GM19324 (cell line): ENCODE measurements at regions not wholly inside any gene's neighbourhood (a gene's known extent, or its start where the extent isn't known, plus 50 kb on each side); places are given as distances from the start of the nearest gene placed in this dataset.

Experiments used
- ATAC-seq: cut with Tn5 transposase; IDR thresholded peaks from one replicate; pipeline ENCODE4 v1.9.1; 2021; ENCODE audit warnings: mild to moderate bottlenecking, moderate library complexity; ENCODE audit not compliant: unreplicated experiment, low FRiP score

DNA sequence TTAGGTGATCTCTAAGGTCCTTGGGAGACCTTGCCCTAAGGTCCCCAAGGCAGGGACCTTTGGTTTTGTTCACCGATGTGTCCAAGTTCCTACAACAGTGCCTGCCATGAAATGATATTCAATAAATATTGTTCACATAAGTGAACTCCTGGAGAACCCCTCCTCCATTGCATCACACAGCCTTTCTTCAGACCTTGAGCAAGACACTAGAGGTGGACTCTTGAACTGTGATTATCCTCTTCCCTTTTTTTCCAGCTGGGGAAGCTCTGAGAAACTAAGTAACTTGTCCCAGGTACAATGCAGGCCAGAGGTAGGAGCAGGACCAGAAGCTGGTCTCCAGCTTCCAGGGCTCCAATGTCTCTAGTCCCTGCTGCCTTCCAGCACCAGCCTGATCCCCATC, 76.6 kb upstream of the LMO1 start:
- no peak for ATAC-seq

DNA sequence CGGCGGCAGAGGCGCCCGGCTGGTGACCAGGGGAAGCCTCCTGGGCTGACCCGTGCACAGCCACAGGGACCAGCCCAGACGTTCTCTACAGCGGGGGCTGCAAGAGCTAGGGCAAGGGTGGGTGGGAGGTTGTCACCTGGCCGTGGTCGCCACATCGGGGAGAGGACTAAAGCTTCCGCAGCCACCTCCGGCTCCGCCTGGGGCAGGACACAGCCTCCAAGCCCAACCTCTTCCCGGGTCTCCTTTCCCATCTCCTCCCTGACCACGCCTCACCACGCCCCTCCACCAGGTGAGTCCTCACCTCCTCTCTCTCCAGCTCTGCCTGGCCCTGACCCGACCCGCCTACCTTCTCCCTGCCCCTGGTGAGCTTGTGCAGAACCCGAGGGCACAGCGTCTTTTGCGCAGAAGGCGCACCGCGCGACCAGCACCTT, 75.9 kb upstream of the LMO1 start:
- ATAC-seq, result no peak

DNA sequence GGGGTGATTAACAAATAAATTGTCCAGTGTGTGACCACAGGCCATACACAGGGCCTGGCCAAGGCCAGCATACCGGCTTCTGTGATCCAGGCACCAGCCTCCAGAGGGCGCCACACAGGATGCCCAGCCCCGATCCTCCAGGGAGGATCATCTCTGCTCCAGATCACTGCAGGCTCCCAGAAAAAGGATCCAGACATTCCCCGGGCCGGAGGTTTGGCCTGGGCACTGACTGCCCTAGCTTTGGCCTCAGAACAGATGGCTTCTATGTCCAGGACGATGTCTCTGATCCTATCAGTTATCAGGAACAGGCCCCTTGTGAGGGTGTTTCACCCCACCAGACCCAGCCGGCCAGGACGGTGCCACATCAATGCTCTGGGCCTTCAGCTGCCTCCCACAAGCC, 74.5 kb upstream of the LMO1 start:
- no peak for ATAC-seq

DNA sequence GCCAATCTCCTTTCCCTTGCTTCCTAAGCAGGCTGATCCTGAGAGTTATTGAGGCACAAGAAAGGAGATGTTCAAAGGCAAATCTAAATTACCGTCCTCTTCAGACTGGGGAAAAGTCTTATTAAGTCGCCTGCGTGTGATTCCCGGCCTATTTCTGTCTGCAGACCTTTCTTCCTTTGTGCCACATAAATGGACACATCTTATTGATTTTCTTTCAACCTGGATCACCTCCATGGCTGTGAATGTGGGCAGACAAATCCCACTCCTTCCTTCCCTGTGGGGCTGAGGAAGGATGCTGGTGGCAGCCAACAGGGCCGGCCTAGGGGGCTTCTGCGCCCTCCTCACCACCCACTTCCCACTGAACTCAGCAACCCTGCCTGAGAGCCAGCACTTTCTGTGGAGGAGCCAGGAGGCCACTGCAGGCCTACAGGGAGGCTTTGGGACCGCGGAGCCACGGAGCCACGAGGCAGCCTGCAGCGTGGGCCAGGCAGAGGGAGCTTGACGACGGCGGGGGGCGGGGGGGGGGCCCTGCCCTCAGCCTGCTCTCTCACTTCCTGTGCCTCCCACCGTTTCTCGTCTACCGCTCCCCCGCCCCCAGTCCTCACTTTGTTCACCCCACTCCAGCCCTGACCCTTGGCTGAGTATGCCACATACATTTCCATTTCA, 73.6 kb upstream of the LMO1 start:
- no peak for ATAC-seq

DNA sequence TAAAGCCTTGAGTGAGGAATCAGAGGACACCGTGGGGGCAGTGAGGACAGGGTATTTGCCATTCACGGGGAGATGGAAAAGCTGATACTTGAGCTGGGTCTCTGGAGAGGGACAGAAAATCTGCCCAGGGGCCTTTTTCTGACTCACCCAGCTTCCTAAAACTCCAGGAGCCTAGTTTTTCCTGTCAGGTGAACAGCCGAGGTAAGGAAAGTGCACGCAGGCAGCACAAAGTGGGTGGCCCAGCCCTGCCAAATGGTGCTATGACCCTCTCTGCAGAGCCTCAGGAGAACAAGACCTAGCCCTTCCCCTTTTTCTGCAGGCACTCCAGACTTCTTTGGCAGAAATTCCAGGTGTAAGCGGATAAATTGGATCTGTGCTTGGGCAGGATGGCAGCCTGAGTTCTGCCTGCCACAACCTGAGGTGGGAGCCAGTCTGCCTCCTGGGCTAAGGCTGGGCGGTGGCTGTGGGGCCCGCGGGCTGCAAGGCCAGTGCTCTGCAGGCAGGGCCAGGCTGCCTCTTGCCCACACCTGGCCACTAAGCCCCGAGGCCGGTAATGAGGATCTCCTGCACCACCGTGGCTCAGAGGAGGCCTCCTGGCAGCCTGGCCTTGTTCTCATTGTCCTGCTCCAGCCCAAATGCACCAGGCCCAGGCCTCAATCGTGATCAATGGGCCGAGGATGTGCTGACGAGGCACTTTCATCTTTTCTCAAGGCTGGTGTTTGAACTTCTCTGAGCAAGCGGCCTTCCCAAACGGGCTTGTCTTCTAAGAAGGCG, 72.9 kb upstream of the LMO1 start:
- ATAC-seq, result no peak

DNA sequence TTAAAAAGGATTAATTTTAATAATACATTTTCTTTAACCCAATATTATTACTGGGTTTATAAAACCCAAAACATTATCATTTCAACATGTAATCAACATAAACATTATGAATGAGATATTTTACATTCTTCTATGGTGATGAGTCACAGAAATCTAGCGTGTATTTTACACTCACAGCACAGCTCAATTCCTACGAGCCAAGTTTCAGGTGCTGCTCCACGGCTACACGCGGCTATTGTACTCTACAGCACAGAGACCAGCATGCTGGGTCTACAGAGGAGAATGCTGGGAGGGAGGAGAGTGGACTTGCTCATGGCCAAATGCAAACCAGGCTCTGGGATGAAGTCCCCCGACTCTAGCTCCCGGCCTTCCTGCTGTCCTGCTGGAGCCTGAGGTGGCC, 72.0 kb upstream of the LMO1 start:
- no peak for ATAC-seq

DNA sequence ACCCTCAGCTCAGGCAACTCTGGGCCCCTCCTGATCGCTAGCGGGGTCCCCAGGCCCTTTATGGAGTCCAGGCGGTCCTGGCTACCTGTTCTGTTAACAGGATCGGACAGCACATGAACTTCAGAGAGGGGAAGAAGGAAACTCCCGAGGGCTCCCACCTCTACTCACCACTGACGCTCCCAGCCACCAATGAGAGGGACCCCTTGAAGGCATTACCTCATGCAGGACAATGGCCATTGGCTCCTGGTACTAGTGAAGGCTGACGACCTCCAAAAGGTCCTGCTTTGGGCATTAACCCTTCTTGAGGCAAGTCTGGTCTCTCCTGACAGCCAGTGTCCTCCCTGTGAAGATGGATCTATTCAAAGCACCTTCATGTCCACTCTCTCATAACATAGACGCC, 71.5 kb upstream of the LMO1 start:
- no peak for ATAC-seq

DNA sequence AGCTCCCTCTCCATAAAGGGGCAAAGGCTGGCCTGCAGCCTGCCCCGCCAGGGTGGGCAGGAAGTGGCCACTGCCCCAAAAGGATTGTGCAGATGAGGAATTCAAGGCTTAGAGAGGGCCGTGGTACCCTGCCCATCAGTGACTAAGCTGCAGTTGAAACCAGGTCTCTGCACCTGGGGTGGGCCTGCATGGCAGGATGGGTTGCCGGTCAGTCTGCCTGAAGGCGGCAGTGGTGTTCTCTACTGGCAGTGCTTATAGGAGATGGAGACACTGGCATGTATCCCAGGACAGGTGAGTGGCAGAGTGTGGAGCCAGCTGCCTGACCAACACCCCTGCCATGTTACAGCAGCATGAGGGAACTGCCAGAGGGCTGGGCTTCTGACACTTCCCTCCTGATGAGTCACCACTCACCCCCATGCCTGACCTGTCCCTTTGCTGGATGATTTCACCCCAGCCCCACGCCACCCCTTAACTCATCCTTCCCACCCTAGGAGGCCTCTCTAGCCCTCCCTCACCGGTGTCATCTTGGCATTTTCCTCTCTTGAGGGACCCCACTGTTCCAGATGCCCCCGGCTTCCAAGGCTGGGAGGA, 70.2 kb upstream of the LMO1 start:
- ATAC-seq, result no peak

DNA sequence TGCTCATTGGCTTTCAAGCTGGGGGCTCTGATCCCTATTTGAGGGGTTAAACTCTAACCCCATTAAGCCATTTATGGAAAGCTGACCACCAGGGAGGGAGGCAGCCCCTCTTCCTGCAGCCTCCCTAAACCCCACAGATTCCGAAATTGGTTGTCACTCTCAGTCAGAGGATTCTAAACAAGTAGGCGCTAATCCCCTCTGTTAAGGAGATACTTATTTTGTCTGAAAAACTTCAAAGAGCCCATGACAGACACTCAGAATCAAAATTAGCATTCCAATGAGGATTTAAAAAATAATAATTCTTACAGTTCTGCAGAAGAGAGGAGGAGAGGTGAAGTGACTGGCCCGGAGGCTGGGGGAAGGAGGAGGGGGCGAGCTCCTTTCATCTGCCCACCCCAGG, 69.7 kb upstream of the LMO1 start:
- ATAC-seq, result no peak

DNA sequence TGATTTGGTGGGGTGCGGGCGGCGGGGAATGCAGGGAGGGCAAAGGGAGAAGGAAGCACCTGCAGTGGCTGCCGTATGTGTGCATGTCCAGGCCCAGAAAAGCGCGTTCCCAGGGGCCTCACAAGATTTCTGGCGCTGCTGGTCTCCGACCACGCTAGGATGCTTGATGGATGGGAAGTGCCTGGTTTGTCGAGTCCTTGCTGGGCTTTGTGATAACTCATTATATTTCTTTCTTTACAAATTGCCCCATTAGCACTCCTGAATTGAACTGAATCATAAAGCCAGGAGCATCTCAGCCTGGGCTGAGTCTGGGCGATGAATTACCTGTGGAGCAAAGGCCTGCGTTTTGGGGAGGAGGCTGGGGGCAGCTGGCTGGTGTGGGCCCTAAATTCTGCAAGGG, 69.2 kb upstream of the LMO1 start:
- no peak for ATAC-seq

DNA sequence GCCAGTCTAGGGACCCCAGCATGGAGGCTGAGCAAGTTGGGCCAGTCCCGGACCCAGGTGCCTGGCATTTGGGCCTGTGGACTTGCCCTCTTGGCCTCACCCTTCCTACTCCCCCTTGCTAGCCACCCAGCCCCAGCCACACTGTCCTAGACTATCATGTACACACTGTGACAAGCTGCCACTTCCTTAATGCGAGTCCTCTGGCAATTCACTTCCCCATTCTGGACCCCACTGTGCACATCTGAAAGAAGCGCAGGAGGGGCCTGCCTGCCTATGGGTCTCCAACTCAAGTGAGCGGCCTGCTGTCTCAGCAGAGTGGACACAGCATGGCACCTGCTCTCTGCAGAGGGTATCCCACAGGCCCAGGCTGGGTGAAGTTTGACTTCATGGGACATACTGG, 68.5 kb upstream of the LMO1 start:
- no peak for ATAC-seq

DNA sequence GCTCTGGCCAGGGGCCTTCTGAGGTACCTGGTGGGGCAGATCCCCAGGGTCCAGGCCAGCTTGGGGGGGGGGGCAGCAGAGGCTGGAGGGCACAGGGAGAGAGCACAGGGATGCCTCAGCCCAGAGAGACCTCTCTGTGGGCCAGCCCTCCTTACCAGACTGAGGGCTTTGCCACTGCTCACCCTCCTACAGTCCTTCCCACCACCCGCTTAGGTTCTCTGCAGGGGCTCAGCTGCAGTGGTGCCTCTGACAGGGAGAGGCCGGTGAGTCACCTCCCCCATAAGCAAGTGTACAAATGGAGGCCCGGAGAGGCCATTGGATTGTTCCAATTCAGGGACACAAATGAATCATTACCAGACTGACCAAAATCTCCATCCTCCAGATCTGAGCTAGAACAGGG, 68.1 kb upstream of the LMO1 start:
- no peak for ATAC-seq

DNA sequence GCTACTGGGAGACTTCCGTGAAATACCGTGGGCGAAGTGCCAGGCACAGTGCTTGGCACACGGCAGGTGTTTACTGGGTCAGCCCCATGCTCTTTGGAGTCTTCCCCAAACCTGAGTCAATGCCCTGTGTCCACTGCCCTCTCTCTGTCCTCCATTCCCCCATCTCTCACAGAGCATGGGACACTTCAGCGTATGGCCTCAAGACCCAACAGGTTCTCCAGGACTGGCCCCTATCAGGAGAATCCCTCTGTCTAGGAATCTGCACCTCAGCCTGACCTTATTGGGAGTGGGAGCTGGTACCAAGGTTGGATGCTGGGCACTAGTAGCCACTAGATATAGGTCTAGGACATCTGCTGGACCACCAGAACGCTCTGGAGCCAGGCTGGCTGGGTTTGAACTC, 67.2 kb upstream of the LMO1 start:
- ATAC-seq, result no peak

DNA sequence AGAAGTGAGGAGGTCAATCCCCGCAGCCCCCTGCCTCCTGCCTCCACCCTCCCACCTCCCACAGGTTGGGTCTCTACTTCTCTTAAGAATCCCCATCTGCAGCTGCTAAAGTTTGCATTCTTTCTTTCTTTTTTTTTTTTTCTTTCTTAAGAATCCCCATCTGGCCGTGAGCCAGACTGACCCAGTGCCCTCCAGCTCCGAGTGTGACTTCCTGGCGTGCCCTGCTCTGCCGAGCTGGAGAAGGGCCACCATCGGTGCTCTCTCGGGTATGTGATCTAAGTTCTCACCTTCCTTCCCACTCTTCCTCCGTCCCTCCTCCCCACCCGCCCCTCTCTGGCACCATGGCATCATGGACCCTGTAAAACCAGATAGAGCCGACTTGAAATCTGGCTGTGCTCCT, 66.7 kb upstream of the LMO1 start:
- ATAC-seq, result no peak

DNA sequence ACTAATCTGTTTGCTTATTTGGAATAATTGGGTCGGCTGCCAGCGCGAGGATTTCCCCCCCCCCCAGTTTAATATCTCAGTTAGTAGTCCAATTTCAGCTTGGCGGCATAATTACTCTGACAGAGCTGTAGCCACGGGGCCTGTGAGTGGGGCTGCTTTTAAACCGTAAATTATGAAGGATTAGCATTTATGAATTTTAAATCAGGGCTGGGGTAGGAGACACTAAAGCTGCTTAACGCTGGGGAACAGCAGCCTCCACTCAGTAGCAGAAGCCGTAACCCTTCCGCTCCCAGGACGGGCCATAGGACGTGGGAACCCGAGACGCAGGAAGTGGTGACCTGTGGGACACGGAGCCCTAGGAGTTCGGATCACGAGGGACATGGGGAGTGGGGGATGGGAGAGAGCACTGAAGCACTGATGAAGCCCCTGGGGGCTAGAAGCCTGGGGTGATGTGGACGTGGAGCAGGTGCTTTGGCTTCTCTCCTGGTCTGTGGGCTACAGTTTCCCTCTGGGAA, 66.2 kb upstream of the LMO1 start:
- no peak for ATAC-seq

DNA sequence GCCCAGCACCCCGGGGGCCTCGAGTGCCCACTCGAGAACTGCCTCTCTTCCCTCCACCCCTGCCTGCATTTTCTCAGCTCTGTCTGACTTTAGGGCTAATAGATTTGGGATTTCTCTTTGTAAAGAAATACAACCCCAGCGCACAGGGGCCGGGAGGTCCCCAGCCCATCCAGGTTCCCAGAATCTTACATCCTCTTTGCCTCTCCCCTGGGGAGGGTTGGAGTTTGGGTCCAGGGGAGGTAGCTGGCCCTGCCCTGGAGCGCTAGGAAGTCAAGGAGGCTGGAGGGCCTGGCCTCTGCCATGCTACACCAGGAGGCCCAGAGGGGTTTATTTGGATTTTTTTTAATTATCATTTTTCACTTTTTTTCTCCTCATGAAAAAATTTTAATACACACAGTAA, 65.7 kb upstream of the LMO1 start:
- ATAC-seq, result no peak

DNA sequence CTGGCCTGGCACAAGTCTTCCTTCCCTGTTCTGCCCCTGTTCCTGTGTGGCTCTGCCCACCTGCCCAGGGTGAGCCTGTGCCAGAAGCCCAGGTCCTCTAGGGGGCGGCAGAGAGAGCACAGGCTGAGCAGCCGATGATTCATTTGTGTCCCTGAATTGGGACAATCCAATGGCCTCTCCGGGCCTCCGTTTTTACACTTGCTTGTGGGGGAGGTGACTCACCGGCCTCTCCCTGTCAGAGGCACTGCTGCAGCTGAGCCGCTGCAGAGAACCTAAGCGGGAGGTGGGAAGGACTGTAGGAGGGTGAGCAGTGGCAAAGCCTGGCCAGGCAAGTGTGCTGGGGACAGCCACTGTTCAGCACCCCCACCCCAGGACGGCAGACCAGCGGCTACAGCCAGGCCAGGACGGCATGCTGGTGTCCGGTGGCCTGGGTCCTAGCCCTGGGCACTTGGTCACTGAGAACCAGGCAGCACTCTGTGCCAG, 65.2 kb upstream of the LMO1 start:
- ATAC-seq, result peak; percentile 67

DNA sequence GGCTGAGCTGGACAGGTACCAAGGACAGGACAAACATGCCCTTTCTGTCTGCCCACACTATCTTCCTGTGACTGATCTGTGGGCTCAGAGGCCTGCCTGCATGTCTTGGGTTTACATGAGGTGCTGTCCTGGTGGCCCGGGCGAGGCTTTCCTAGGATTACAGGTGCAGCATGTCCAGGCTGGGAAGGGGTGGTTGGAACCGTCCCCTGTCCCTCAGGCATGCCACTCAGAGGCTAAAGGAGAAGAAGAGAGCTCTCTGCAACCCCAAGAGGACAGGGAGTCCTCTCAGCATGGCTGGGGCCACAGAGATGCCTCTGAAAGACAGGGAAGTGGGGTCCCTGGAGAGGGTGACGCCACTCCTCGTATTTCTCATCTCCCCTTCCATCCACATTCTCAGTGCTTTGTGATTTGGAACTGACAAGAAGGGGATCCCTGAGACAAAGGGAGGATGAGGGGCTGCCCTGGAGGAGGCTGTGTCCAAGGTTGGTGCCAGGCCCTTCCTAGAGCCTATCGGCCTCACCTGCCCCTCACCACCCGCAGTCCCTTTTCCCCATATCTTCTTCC, 64.6 kb upstream of the LMO1 start:
- ATAC-seq, result no peak

DNA sequence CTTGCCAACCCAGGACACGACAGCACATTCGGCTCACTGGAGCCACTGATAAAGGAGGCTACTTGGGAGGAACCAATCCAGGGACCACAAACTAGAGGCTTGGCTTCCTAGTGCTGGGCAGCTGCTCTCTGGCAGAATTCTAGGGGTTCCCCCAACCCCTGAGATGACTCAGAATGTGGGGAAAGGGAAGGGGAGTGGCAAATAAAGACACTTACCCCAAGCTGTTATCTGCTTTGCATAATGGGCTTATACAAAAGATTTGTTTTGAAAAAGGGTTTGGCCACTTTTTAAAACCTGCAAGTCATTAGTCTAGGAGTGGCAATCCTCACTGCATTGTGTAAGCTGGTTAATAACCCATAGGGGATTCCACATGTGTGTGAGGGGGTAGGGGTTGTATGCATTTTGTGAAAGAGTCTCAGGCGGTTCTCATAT, 64.1 kb upstream of the LMO1 start:
- ATAC-seq, result peak; percentile 51

DNA sequence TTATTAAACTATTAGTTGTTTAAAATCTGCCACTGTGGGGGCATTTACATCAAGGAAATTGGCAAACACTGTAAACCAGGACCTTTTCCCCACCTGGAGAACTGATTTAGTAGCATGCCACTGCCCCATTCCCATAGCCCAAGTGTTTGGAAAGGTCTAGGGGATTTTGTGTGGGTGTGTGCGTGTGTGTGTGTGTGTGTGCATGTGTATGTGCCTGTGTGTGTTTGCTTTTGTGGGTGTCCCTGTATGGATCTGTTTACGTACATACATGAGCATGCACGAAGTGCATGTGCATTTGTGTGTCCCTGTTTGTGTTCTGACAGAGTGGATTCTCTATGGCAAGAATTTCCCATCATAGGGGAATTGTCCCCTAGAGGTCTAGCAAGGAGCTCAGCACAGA, 62.7 kb upstream of the LMO1 start:
- ATAC-seq, result no peak

DNA sequence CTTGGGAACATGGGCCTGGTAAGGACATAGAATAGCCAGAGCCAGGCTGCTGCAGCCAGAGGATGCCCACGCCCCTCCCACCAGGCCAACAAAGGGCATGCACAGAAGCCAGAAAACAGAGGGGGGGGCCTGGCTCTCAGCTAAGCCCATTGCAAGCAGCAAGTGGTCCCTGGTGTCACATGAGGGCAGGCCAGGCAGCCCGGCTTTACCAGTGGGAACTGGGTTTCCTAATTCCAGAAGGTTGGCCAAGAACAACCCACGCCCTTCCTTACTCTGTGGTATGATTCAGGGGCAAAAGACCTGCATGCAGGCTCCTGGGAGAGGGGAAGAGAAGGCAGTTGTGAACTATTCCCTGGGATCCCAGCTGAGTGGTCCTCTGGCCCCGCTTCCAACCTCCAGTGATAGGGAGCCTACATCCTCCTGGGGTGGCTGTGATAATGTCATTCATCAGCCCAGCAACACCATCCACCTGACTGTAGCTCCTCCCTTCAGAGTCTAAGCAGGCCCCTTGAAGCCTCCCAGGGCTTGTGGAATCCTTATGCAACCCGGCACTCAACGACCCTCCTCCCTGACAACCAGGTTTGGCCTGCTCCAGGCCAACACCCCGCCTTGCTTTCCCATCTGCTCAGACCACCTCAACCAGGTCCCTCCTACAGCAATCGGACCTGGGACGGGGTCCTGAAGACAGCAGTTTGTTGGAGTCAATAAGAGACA, 62.1 kb upstream of the LMO1 start:
- ATAC-seq, result no peak
